Large intestine (tissue), 3 donors: ENCODE measurements at regions not wholly inside any gene's neighbourhood (a gene's known extent, or its start where the extent isn't known, plus 50 kb on each side); places are given as distances from the start of the nearest gene placed in this dataset.

Experiments used
- DNase-seq, 2 donors: peaks; one replicate each; pipeline versions ENCODE4 v3.0.0 to v3.0.0-alpha.2; 2013
- H3K27ac ChIP-seq: one replicate; pipeline ENCODE4 v1.5.1; 2013; ENCODE audit warnings: low read length
- H3K27me3 ChIP-seq: 2 replicates; pipeline ENCODE4 v1.6.1; 2013; ENCODE audit warnings: low read length; ENCODE audit not compliant: control insufficient read depth, insufficient read depth
- H3K36me3 ChIP-seq: 2 replicates; pipeline ENCODE4 v1.6.1; 2013; ENCODE audit warnings: low read length; ENCODE audit not compliant: control insufficient read depth, insufficient read depth
- H3K4me1 ChIP-seq: one replicate; pipeline ENCODE4 v1.6.1; 2013; ENCODE audit warnings: low read length; ENCODE audit not compliant: control insufficient read depth, insufficient read depth
- H3K4me3 ChIP-seq: one replicate; pipeline ENCODE4 v1.5.1; 2013; ENCODE audit warnings: low read length
- H3K9me3 ChIP-seq: one replicate; pipeline ENCODE4 v1.6.1; 2013; ENCODE audit warnings: mild to moderate bottlenecking, low read depth, low read length, moderate library complexity; ENCODE audit not compliant: control insufficient read depth
- WGBS: methylation state at CpG from one replicate; pipeline ENCODE4 v1.1.5; 2013; ENCODE audit warnings: low lambda C conversion rate; ENCODE audit not compliant: insufficient coverage; 5-methylcytosine and 5-hydroxymethylcytosine counted together

- Histone ChIP-seq H3K27ac (no peak overlapping the region), H3K4me3 (no peak overlapping the region), H3K36me3 (no peaks in the 10 kb centered on the region), H3K4me1 (no peaks in the 10 kb centered on the region), H3K27me3 (no peaks in the 10 kb centered on the region), H3K9me3 (no peaks in the 10 kb centered on the region)
- no peak for DNase-seq
- WGBS, result 73% methylated on average over 1 of the region's 3 CpGs
These were observed 214.7 kb upstream of the PTGFR start for GRCh38 chr1:78275906-78276685.

- H3K4me1 ChIP-seq, result no peaks in the 10 kb centered on the region
- no peak for DNase-seq
- H3K9me3 ChIP-seq, result no peaks in the 10 kb centered on the region
- H3K4me3 ChIP-seq, result no peak overlapping the region
- H3K27ac ChIP-seq, result no peak overlapping the region
- H3K36me3 ChIP-seq, result no peaks in the 10 kb centered on the region
- H3K27me3 ChIP-seq, result no peaks in the 10 kb centered on the region
These were observed 213.5 kb upstream of the PTGFR start for GRCh38 chr1:78277253-78277652.

GRCh38 chr1:78279051-78279450 is 211.7 kb upstream of the PTGFR start:
- H3K27ac ChIP-seq, result no peak overlapping the region
- no peaks in the 10 kb centered on the region for H3K27me3 ChIP-seq
- no peak overlapping the region for H3K4me3 ChIP-seq
- no peaks in the 10 kb centered on the region for H3K4me1 ChIP-seq
- no peak for DNase-seq
- WGBS, result no CpG with 5 or more reads among the region's 2 CpGs
- no peaks in the 10 kb centered on the region for H3K36me3 ChIP-seq
- no peaks in the 10 kb centered on the region for H3K9me3 ChIP-seq

GRCh38 chr1:78280626-78281025 is 210.1 kb upstream of the PTGFR start:
- H3K4me3 ChIP-seq, result no peak overlapping the region
- H3K36me3 ChIP-seq, result no peaks in the 10 kb centered on the region
- no peaks in the 10 kb centered on the region for H3K27me3 ChIP-seq
- no peak overlapping the region for H3K27ac ChIP-seq
- WGBS, result 70% methylated on average over 2 of the region's 2 CpGs
- DNase-seq, result no peak
- no peaks in the 10 kb centered on the region for H3K4me1 ChIP-seq
- H3K9me3 ChIP-seq, result no peaks in the 10 kb centered on the region

GRCh38 chr1:78281580-78281979 is 209.2 kb upstream of the PTGFR start:
- Histone ChIP-seq H3K9me3 (no peaks in the 10 kb centered on the region), H3K27me3 (no peaks in the 10 kb centered on the region), H3K27ac (no peak overlapping the region), H3K4me1 (no peaks in the 10 kb centered on the region), H3K36me3 (no peaks in the 10 kb centered on the region), H3K4me3 (no peak overlapping the region)
- no CpG with 5 or more reads among the region's 1 CpG for WGBS
- no peak for DNase-seq

- DNase-seq, result no peak
- Histone ChIP-seq H3K27ac (no peak overlapping the region), H3K4me3 (no peak overlapping the region), H3K36me3 (no peaks in the 10 kb centered on the region), H3K9me3 (no peaks in the 10 kb centered on the region), H3K4me1 (no peaks in the 10 kb centered on the region), H3K27me3 (no peaks in the 10 kb centered on the region)
- 20% methylated on average over 1 of the region's 2 CpGs for WGBS
These were observed 207.1 kb upstream of the PTGFR start for GRCh38 chr1:78283691-78284090.

GRCh38 chr1:78284354-78284753 is 206.4 kb upstream of the PTGFR start:
- no peak overlapping the region for H3K27ac ChIP-seq
- no peaks in the 10 kb centered on the region for H3K9me3 ChIP-seq
- no CpG with 5 or more reads among the region's 1 CpG for WGBS
- no peaks in the 10 kb centered on the region for H3K4me1 ChIP-seq
- H3K27me3 ChIP-seq, result no peaks in the 10 kb centered on the region
- no peak for DNase-seq
- H3K4me3 ChIP-seq, result no peak overlapping the region
- no peaks in the 10 kb centered on the region for H3K36me3 ChIP-seq

- no peak for DNase-seq
- WGBS, result no CpG with 5 or more reads among the region's 3 CpGs
- no peaks in the 10 kb centered on the region for H3K36me3 ChIP-seq
- no peak overlapping the region for H3K27ac ChIP-seq
- no peaks in the 10 kb centered on the region for H3K4me1 ChIP-seq
- no peak overlapping the region for H3K4me3 ChIP-seq
- no peaks in the 10 kb centered on the region for H3K9me3 ChIP-seq
- H3K27me3 ChIP-seq, result no peaks in the 10 kb centered on the region
These were observed 204.1 kb upstream of the PTGFR start for GRCh38 chr1:78286686-78287085.

GRCh38 chr1:78289603-78290002 is 201.2 kb upstream of the PTGFR start:
- DNase-seq, result no peak
- Histone ChIP-seq H3K9me3 (no peaks in the 10 kb centered on the region), H3K36me3 (no peaks in the 10 kb centered on the region), H3K4me1 (no peaks in the 10 kb centered on the region), H3K4me3 (no peak overlapping the region), H3K27me3 (no peaks in the 10 kb centered on the region), H3K27ac (no peak overlapping the region)
- WGBS, result 80% methylated on average over 1 of the region's 1 CpG

GRCh38 chr1:78291418-78291817 is 199.4 kb upstream of the PTGFR start:
- Histone ChIP-seq H3K27ac (no peak overlapping the region), H3K27me3 (no peaks in the 10 kb centered on the region), H3K9me3 (no peaks in the 10 kb centered on the region), H3K36me3 (no peaks in the 10 kb centered on the region), H3K4me3 (no peak overlapping the region), H3K4me1 (no peaks in the 10 kb centered on the region)
- 100% methylated on average over 1 of the region's 2 CpGs for WGBS
- DNase-seq, result no peak

GRCh38 chr1:78291872-78292271 is 198.9 kb upstream of the PTGFR start:
- DNase-seq, result no peak
- no peaks in the 10 kb centered on the region for H3K9me3 ChIP-seq
- H3K36me3 ChIP-seq, result no peaks in the 10 kb centered on the region
- H3K4me1 ChIP-seq, result no peaks in the 10 kb centered on the region
- H3K4me3 ChIP-seq, result no peak overlapping the region
- H3K27me3 ChIP-seq, result no peaks in the 10 kb centered on the region
- H3K27ac ChIP-seq, result no peak overlapping the region
